Lower leg skin (tissue), 3 donors: ENCODE measurements at regions not wholly inside any gene's neighbourhood (a gene's known extent, or its start where the extent isn't known, plus 50 kb on each side); places are given as distances from the start of the nearest gene placed in this dataset.

Experiments used
- POLR2A ChIP-seq, 2 donors: fragments of 450-650 bp; IDR thresholded peaks; one replicate each; pipeline ENCODE4 v1.6.1; 2016 to 2017; ENCODE audit warnings: antibody characterized with exemption in 2 of 2, mild to moderate bottlenecking in 1 of 2, moderate library complexity in 1 of 2
- TF ChIP-seq, protein P1 (sequence below), 3 donors: fragments of 450-650 bp; IDR thresholded peaks; one replicate each; pipeline ENCODE4 v1.5.1; 2016; ENCODE audit warnings: antibody characterized with exemption in 3 of 3, mild to moderate bottlenecking in 3 of 3, moderate library complexity in 2 of 3

DNA sequence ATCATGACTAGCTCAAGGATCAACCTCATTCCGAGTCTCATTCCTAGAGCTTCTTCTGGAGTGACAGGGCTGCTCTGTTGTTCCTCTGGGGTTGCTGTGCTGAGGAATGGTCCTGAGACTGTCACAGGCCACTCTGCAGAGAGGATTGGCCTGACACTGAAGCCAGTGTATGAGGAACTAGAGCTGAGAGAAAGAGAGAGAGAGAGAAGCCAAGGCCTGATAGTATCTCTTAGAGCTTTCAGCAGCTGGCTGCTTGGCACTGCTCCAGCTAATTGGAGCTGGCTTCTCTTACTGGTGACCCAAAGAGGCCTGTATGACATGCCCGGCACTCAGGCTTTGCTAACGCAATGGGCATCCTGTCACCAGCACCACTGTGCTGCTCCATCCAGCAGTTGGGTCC is 73.4 kb upstream of the FLT1 start:
- TF ChIP-seq, protein P1, sequence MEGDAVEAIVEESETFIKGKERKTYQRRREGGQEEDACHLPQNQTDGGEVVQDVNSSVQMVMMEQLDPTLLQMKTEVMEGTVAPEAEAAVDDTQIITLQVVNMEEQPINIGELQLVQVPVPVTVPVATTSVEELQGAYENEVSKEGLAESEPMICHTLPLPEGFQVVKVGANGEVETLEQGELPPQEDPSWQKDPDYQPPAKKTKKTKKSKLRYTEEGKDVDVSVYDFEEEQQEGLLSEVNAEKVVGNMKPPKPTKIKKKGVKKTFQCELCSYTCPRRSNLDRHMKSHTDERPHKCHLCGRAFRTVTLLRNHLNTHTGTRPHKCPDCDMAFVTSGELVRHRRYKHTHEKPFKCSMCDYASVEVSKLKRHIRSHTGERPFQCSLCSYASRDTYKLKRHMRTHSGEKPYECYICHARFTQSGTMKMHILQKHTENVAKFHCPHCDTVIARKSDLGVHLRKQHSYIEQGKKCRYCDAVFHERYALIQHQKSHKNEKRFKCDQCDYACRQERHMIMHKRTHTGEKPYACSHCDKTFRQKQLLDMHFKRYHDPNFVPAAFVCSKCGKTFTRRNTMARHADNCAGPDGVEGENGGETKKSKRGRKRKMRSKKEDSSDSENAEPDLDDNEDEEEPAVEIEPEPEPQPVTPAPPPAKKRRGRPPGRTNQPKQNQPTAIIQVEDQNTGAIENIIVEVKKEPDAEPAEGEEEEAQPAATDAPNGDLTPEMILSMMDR (IDR thresholded peaks at IDR 0.05): no peak
- TF ChIP-seq POLR2A (IDR thresholded peaks at IDR 0.05): no peak
